T-helper 17 cell (primary cell): ENCODE measurements at regions not wholly inside any gene's neighbourhood (a gene's known extent, or its start where the extent isn't known, plus 50 kb on each side); places are given as distances from the start of the nearest gene placed in this dataset.
"Not testable (repeated sequence)": the region's sequence is repeated elsewhere in the genome, so short reads cannot be mapped to it uniquely, and the experiment has no call there.

Experiments used
- ATAC-seq: fragments of 150-1000 bp; cut with Tn5 transposase; 2 replicates; pipeline ENCODE4 v1.10.0; 2021; ENCODE audit warnings: mild to moderate bottlenecking, moderate library complexity
- DNase-seq, 3 donors: peaks; one replicate each; pipeline versions ENCODE4 v3.0.0 to v3.0.0-alpha.2; 2020 to 2021
- H3K9me3 ChIP-seq: one replicate; pipeline ENCODE4 v1.7.0; 2013; ENCODE audit warnings: low read length, mild to moderate bottlenecking; ENCODE audit not compliant: control insufficient read depth, poor library complexity, severe bottlenecking
- H3K27ac Mint-ChIP-seq: one replicate; pipeline ENCODE4 v1.8.0; 2022; ENCODE audit warnings: mild to moderate bottlenecking, moderate library complexity, mixed read lengths
- H3K27me3 Mint-ChIP-seq: one replicate; pipeline ENCODE4 v1.8.0; 2022; ENCODE audit warnings: mixed read lengths
- H3K36me3 Mint-ChIP-seq: one replicate; pipeline ENCODE4 v1.8.0; 2022; ENCODE audit warnings: low read depth, mixed read lengths
- H3K4me1 Mint-ChIP-seq: one replicate; pipeline ENCODE4 v1.8.0; 2022; ENCODE audit warnings: mild to moderate bottlenecking, mixed read lengths
- H3K4me3 Mint-ChIP-seq: one replicate; pipeline ENCODE4 v1.8.0; 2022; ENCODE audit warnings: mild to moderate bottlenecking, moderate library complexity, mixed read lengths

DNA sequence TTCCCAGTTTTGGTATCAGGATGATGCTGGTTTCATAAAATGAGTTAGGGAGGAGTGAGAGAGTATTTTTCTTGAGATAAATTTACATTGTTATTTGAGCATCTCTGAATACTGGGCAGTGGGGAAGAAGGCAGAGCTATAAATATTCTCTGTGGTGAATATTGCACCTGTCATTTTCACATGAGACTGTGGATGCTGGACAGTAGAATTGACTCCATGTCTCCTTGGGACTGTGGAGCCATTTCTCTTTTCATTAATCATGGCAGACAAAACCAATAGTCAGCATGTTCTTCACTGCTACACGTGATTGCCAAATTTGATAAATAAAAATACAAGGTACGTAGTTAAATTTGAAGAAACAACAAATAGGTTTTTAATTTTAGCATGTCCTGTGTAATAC, 81.2 kb upstream of the PHACTR1 start:
- H3K9me3 ChIP-seq = no peaks in the 10 kb centered on the region
- DNase-seq (no peak), ATAC-seq (no peak)
- Mint-ChIP-seq H3K27ac (no peak overlapping the region), H3K4me1 (no peaks in the 10 kb centered on the region), H3K36me3 (peaks cover 3% of the 10 kb centered on the region), H3K4me3 (no peak overlapping the region), H3K27me3 (peaks cover 50% of the 10 kb centered on the region)

DNA sequence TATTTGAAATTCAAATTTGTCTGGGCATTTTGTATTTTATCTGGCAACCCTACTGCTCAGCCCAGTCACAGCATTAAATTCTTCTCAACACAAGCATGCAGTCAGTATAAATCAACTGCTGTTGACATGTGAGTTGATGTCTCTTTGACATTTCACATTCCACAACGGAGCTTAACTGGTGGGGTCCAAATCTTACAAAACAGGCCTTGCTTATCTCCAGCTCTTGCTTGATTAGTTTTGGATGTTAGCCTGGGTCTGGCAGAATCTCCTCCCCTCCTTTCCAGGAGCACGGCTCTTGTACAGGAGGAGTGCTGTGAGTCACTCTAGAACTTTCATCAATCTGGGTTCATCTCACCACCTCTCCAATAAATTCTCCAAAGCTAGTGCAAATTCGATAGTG, 80.8 kb upstream of the PHACTR1 start:
- no peak for ATAC-seq
- Mint-ChIP-seq H3K27ac (no peak overlapping the region), H3K27me3 (peaks cover 50% of the 10 kb centered on the region), H3K36me3 (peaks cover 3% of the 10 kb centered on the region), H3K4me3 (no peak overlapping the region), H3K4me1 (no peaks in the 10 kb centered on the region)
- H3K9me3 ChIP-seq = no peaks in the 10 kb centered on the region
- DNase-seq = no peak

DNA sequence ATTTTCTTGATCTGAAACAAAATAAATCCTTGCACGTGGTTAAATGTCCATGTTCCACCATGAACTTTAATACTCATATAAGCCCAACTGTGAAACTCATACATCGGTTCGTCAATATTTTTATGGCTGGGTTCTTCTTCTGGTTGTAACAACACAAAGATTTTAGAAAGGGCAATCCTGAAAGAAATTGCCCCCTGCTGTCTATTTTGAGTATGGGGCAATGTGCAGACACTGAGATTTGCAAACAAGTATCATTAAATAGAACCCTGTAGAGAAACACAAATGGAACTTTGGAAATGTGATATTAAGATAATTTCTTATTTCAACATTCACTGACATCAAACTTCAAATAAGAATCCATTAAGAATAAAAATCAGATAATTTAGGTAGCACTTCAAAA, 80.2 kb upstream of the PHACTR1 start:
- Mint-ChIP-seq H3K36me3 (peaks cover 3% of the 10 kb centered on the region), H3K27me3 (peaks cover 50% of the 10 kb centered on the region)

DNA sequence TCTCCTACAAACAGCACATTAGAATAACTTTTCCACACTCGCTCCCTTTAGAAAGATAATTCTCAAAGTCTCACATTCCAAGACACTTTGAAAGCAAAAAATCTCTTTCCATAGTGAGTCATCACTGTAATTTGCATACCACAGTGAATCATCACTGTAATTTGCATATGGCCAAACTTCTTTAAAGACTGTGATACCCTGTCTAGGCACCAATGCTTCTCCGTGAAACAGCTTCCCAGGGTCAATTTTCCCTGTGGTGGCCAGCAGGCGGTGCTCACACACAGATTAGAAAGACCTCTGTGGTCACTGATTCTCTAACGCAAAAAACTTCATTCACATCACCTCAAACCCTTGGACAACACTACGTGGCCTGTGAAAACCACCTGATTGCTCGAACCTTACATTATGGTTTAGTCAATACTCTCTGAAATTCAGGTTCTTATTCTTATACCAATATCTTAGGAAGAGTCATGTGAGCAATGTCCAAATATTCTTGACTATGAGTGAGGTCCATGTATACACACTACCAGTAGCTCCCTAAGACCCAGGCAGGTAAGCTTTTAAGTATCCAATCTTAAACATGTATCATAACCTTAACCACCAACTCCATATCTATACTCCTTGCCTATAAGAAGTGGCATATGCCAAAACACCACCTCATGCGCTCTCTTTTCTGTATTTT, 78.5 kb upstream of the PHACTR1 start:
- H3K4me1 Mint-ChIP-seq = no peaks in the 10 kb centered on the region
- H3K36me3 Mint-ChIP-seq = peaks cover 3% of the 10 kb centered on the region
- no peak overlapping the region for H3K4me3 Mint-ChIP-seq
- H3K27ac Mint-ChIP-seq = no peak overlapping the region
- H3K27me3 Mint-ChIP-seq = peaks cover 41% of the 10 kb centered on the region
- ATAC-seq (no peak), DNase-seq (peak in 1 of 3 donors; percentile 4)
- H3K9me3 ChIP-seq = no peaks in the 10 kb centered on the region

More for the DNA sequence above, 80.2 kb upstream of the PHACTR1 start:
- Mint-ChIP-seq H3K4me3 (no peak overlapping the region), H3K27ac (no peak overlapping the region), H3K4me1 (no peaks in the 10 kb centered on the region)
- ATAC-seq (no peak), DNase-seq (no peak)
- H3K9me3 ChIP-seq = no peaks in the 10 kb centered on the region

DNA sequence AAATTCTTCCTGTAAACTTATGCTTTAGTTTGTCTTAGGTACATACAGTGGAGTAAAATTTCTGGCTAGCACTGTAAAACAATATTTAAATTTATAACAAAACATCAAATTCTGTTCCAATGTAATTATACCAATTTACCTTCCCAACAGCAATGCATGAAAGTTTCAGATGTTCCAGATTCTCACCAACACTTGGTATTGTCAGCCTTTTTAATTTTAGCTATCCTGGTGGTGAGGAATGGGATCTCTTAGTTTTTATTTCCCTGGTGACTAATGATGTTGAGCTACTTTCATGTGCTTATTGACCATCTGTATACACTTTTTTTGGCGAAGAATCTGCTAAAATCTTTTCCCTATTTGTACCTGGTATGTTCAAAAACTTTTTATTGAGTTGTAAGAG, 76.1 kb upstream of the PHACTR1 start:
- ATAC-seq (no peak), DNase-seq (no peak)
- Mint-ChIP-seq H3K36me3 (peaks cover 3% of the 10 kb centered on the region), H3K27me3 (peaks cover 17% of the 10 kb centered on the region), H3K4me1 (no peaks in the 10 kb centered on the region), H3K27ac (no peak overlapping the region), H3K4me3 (no peak overlapping the region)
- no peaks in the 10 kb centered on the region for H3K9me3 ChIP-seq

DNA sequence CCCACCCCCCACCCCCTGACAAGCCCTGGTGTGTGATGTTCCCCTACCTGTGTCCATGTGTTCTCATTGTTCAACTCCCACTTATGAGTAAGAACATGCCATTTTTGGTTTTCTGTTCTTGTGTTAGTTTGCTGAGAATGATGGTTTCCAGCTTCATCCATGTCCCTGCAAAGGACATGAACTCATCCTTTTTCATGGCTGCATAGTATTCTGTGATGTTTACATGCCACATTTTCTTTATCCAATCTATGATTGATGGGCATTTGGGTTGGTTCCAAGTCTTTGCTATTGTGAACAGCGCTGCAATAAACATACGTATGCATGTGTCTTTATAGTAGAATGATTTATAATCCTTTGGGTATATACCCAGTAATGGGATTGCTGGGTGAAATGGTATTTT, 74.8 kb upstream of the PHACTR1 start:
- not testable (repeated sequence) for ATAC-seq, H3K27ac Mint-ChIP-seq, H3K9me3 ChIP-seq, H3K4me1 Mint-ChIP-seq, H3K4me3 Mint-ChIP-seq, DNase-seq, H3K36me3 Mint-ChIP-seq
- peaks cover 13% of the 10 kb centered on the region for H3K27me3 Mint-ChIP-seq

DNA sequence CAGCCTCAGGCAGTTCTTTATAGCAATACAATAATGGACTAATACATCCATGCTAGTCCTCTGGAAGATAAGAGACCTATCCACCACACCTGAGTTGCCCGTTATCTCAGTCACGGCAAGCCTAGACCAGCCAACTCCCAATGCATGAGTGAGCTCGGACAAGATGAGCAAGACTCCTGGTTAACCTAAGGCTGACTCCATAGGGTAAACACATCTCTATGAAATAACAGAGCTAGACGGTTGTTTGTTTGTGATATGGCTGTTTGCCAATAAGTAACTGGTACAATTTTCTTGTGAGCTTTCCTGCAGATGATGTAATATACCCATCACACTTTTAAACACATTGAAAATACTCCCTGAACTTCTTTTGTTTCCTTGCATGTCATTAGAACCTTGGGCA, 70.6 kb upstream of the PHACTR1 start:
- Mint-ChIP-seq H3K4me3 (no peak overlapping the region), H3K4me1 (no peaks in the 10 kb centered on the region), H3K27me3 (peaks cover 10% of the 10 kb centered on the region), H3K36me3 (no peaks in the 10 kb centered on the region), H3K27ac (no peak overlapping the region)
- H3K9me3 ChIP-seq = no peaks in the 10 kb centered on the region
- no peak for ATAC-seq
- no peak for DNase-seq

DNA sequence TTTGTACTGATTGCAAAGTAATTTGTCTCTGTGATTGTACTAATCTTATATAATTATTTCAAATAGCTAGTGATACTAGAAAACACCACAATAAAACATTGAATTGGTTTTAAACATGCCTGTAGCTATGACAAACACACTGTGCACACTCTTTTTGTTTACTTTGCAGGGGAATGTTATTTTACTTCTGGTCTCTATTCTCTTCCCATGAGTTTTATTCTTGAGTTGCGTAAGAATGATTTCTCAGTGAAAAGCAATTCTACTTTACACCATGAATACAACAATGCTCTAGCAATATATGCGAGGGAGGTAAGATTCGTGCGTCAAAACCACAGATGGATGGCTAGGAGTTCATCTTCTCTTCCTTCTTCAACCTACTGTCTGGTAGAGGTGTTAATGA, 68.4 kb upstream of the PHACTR1 start:
- Mint-ChIP-seq H3K4me3 (no peak overlapping the region), H3K36me3 (no peaks in the 10 kb centered on the region), H3K27me3 (peaks cover 10% of the 10 kb centered on the region), H3K4me1 (no peaks in the 10 kb centered on the region), H3K27ac (no peak overlapping the region)
- no peak for ATAC-seq
- no peak for DNase-seq
- no peaks in the 10 kb centered on the region for H3K9me3 ChIP-seq

DNA sequence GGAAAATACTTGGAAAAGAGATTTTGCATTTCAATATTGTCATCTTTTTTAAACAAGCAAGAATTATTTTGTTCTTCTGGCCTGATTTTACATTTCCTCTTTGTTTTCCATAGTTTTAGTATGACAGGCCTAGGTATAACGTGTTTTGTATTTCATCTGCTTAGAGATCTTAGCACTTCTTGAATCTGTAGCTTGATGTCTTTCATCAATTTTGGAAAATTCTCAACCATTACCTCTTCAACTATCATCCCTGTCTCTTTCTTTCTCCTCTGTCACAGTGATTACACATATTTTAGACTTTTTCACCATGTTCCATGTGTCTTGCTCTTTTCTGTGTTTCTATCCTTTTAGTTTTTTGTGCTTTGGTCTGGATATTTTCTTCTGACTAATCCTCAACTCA, 67.2 kb upstream of the PHACTR1 start:
- Mint-ChIP-seq H3K4me1 (no peaks in the 10 kb centered on the region), H3K27ac (no peak overlapping the region), H3K4me3 (no peak overlapping the region), H3K36me3 (no peaks in the 10 kb centered on the region), H3K27me3 (peaks cover 10% of the 10 kb centered on the region)
- ATAC-seq (no peak), DNase-seq (no peak)
- no peaks in the 10 kb centered on the region for H3K9me3 ChIP-seq

DNA sequence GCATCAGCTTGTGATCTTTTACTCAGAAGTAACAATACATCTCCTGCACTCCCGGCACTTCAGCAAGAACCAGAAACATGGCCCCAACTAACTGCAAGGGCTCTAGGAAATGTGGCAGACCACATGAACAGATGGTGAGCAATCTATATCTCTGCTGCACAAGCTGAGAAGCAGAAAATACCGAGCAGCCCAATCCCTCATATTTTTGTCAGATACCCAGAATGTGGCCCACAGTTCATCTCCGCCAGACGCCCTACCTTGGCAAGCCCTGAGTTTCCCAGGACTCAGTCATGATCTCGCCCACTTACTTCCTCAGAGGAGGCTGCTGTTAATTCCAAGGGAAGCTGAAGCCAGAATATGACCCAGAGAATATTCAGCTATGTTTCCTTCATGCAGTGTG, 63.1 kb upstream of the PHACTR1 start:
- Mint-ChIP-seq H3K27ac (no peak overlapping the region), H3K4me1 (peaks cover 5% of the 10 kb centered on the region), H3K4me3 (no peak overlapping the region), H3K36me3 (no peaks in the 10 kb centered on the region), H3K27me3 (peaks cover 6% of the 10 kb centered on the region)
- ATAC-seq (no peak), DNase-seq (no peak)
- no peaks in the 10 kb centered on the region for H3K9me3 ChIP-seq

DNA sequence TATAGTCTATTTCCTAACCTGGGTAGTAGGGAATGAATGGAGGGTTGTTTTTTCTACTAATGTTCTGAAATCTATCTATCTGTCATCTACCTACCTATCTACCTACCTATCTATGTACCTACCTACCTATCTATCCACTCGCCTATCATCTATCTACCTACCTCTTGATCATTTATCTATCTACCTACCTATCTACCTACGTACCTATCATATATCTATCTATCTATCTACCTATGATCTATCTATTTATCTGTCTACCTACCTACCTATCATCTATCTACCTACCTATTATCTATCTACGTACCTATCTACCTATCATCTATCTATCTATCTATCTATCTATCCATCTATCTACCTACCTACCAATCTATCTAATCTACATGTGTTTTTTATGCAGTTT, 62.5 kb upstream of the PHACTR1 start:
- Mint-ChIP-seq H3K4me3 (no peak overlapping the region), H3K36me3 (no peaks in the 10 kb centered on the region), H3K27me3 (peaks cover 6% of the 10 kb centered on the region), H3K4me1 (peaks cover 5% of the 10 kb centered on the region), H3K27ac (no peak overlapping the region)
- DNase-seq (no peak), ATAC-seq (no peak)
- H3K9me3 ChIP-seq = no peaks in the 10 kb centered on the region

DNA sequence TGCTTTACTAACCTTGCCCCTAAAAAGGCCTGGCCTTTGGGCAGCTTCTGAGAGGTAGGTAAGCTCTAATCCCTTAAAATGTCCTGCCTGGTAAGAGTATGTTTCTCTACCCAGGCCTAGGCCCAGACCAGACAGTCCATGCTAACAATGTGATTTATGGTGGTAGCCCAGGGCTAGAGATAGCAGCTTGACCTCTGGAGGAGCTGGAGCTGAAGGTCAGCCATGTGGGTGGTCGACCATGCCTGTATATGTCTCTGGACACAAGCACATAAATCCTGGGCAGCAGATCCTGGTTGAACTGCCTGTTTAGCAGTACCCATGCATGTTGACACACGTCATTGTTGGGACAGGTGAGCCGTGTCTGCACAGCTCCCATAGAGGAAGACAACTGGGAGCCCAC, 62.1 kb upstream of the PHACTR1 start:
- DNase-seq (no peak), ATAC-seq (no peak)
- Mint-ChIP-seq H3K4me1 (peaks cover 5% of the 10 kb centered on the region), H3K36me3 (no peaks in the 10 kb centered on the region), H3K4me3 (no peak overlapping the region), H3K27me3 (peaks cover 6% of the 10 kb centered on the region), H3K27ac (no peak overlapping the region)
- H3K9me3 ChIP-seq = no peaks in the 10 kb centered on the region

DNA sequence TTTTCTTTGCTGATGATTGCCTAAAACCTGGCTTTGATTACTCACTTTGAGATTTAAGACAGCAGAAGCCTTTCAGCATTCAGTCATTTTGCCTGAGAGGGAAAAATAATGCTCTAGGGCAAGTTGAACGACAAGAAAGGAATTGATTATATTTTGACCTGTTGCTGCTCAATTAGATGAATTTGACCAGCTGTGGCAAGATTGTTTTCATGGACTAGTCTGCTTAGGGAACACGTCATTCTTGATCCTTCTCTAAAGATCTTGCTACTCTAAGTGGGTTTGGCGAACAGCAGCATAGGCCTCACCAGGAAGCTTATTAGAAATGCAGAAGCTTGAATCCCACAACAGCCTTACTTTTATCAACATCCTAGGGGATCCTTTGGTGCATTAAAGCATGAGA, 59.7 kb upstream of the PHACTR1 start:
- DNase-seq = no peak
- Mint-ChIP-seq H3K27ac (no peak overlapping the region), H3K4me1 (peaks cover 5% of the 10 kb centered on the region), H3K27me3 (peaks cover 14% of the 10 kb centered on the region), H3K36me3 (peaks cover 3% of the 10 kb centered on the region), H3K4me3 (no peak overlapping the region)
- ATAC-seq = no peak
- H3K9me3 ChIP-seq = no peaks in the 10 kb centered on the region

DNA sequence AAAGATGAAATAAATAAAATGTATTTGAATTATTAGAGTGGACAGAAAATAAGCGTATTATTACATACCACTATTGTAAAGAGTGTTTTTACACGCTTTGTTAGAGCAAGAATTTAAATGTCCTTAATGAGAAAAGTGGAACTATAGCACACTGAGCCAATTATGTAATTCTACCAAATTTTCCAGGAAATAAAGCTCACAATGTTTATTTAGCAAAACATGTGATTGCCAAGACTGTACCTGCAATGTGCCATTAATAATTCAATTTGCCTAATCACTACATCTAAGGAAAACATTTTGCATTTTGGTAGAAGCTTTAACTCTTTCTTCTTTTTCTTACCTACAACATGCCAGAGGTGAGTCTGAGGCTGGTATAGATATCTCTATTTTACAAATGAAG, 58.7 kb upstream of the PHACTR1 start:
- Mint-ChIP-seq H3K4me1 (peaks cover 5% of the 10 kb centered on the region), H3K4me3 (no peak overlapping the region), H3K27me3 (peaks cover 14% of the 10 kb centered on the region), H3K27ac (no peak overlapping the region), H3K36me3 (peaks cover 3% of the 10 kb centered on the region)
- DNase-seq = no peak
- no peak for ATAC-seq
- H3K9me3 ChIP-seq = no peaks in the 10 kb centered on the region
